Medulla oblongata (tissue), 1 donor: ENCODE measurements at regions not wholly inside any gene's neighbourhood (a gene's known extent, or its start where the extent isn't known, plus 50 kb on each side); places are given as distances from the start of the nearest gene placed in this dataset.
"Not testable (repeated sequence)": the region's sequence is repeated elsewhere in the genome, so short reads cannot be mapped to it uniquely, and the experiment has no call there.

Source experiments
- DNase-seq: peaks from one replicate; pipeline ENCODE4 v3.0.0-alpha.2; 2015; ENCODE audit errors: extremely low spot score

GRCh38 chr4:17010426-17011087 lies 112.1 kb upstream of the LDB2 start:
- DNase-seq = no peak

- no peak for DNase-seq
These were observed 111.5 kb upstream of the LDB2 start for GRCh38 chr4:17009871-17010367.

GRCh38 chr4:17008834-17009345 lies 110.4 kb upstream of the LDB2 start:
- DNase-seq = no peak

GRCh38 chr4:17003606-17004392 lies 105.4 kb upstream of the LDB2 start:
- DNase-seq = not testable (repeated sequence)

- DNase-seq = no peak
These were observed 97.0 kb upstream of the LDB2 start for GRCh38 chr4:16995451-16995850.

- no peak for DNase-seq
These were observed 95.8 kb upstream of the LDB2 start for GRCh38 chr4:16993956-16994840.

- DNase-seq = no peak
These were observed 94.3 kb upstream of the LDB2 start for GRCh38 chr4:16992566-16993225.

GRCh38 chr4:16991450-16991849 lies 93.0 kb upstream of the LDB2 start:
- no peak for DNase-seq

- DNase-seq = no peak
These were observed 90.9 kb upstream of the LDB2 start for GRCh38 chr4:16989371-16989770.

GRCh38 chr4:16988814-16989213 lies 90.4 kb upstream of the LDB2 start:
- DNase-seq = no peak

GRCh38 chr4:16977081-16977480 lies 78.6 kb upstream of the LDB2 start:
- no peak for DNase-seq

GRCh38 chr4:16969696-16970135 lies 71.3 kb upstream of the LDB2 start:
- no peak for DNase-seq

- DNase-seq = peak; percentile 13
These were observed 69.3 kb upstream of the LDB2 start for GRCh38 chr4:16967722-16968121.

GRCh38 chr4:16959305-16959704 lies 60.9 kb upstream of the LDB2 start:
- DNase-seq = no peak

GRCh38 chr4:16952896-16953630 lies 54.6 kb upstream of the LDB2 start:
- DNase-seq = no peak

- DNase-seq = no peak
These were observed 54.0 kb upstream of the LDB2 start for GRCh38 chr4:16952462-16952871.
